NB4 (cell line): ENCODE measurements at regions not wholly inside any gene's neighbourhood (a gene's known extent, or its start where the extent isn't known, plus 50 kb on each side); places are given as distances from the start of the nearest gene placed in this dataset.

Source experiments
- DNase-seq: peaks from one replicate; pipeline ENCODE4 v3.0.0; 2010; ENCODE audit warnings: low read depth
- H3K4me3 ChIP-seq: one replicate; pipeline ENCODE4 v1.5.1; 2011; ENCODE audit warnings: mild to moderate bottlenecking, low read depth, low read length, moderate library complexity
- CTCF ChIP-seq: IDR thresholded peaks from one replicate; pipeline ENCODE4 v1.5.1; 2012; ENCODE audit warnings: low read depth, low read length
- MAX ChIP-seq: IDR thresholded peaks from 2 replicates; pipeline ENCODE4 v1.6.1; 2011; ENCODE audit warnings: low read depth, low read length
- MYC ChIP-seq: IDR thresholded peaks from 2 replicates; pipeline ENCODE4 v1.6.1; 2011; ENCODE audit warnings: low read depth, low read length
- POLR2A ChIP-seq: IDR thresholded peaks from 2 replicates; pipeline ENCODE4 v1.6.1; 2011; ENCODE audit warnings: mild to moderate bottlenecking; ENCODE audit not compliant: insufficient read length; ENCODE audit errors: extremely low read depth

- DNase-seq = no peak
- TF ChIP-seq MAX (no peak), CTCF (no peak), POLR2A (no peak), MYC (no peak)
- no peak overlapping the region for H3K4me3 ChIP-seq
These were observed 216.8 kb upstream of the PIK3R1 start for GRCh38 chr5:67998709-67999261.

- no peak for TF ChIP-seq POLR2A
- TF ChIP-seq CTCF = no peak
- TF ChIP-seq MYC = no peak
- no peak for TF ChIP-seq MAX
- DNase-seq = no peak
- no peak overlapping the region for H3K4me3 ChIP-seq
These were observed 217.6 kb upstream of the PIK3R1 start for GRCh38 chr5:67997892-67998457.

GRCh38 chr5:67997148-67997547 lies 218.4 kb upstream of the PIK3R1 start:
- no peak overlapping the region for H3K4me3 ChIP-seq
- no peak for TF ChIP-seq CTCF
- TF ChIP-seq MAX = no peak
- TF ChIP-seq POLR2A = no peak
- no peak for DNase-seq

GRCh38 chr5:67996596-67996995 lies 219.0 kb upstream of the PIK3R1 start:
- DNase-seq = no peak
- TF ChIP-seq MYC (no peak), CTCF (no peak), POLR2A (no peak), MAX (no peak)

GRCh38 chr5:67992923-67993322 lies 222.6 kb upstream of the PIK3R1 start:
- no peak overlapping the region for H3K4me3 ChIP-seq
- TF ChIP-seq MAX (no peak), POLR2A (no peak), CTCF (no peak), MYC (no peak)
- no peak for DNase-seq

More at GRCh38 chr5:67996596-67996995, 219.0 kb upstream of the PIK3R1 start:
- no peak overlapping the region for H3K4me3 ChIP-seq

GRCh38 chr5:67989456-67989855 lies 226.1 kb upstream of the PIK3R1 start:
- DNase-seq = no peak
- no peak for TF ChIP-seq MYC

More at GRCh38 chr5:67989456-67989855, 226.1 kb upstream of the PIK3R1 start:
- H3K4me3 ChIP-seq = no peak overlapping the region
